HCT116 (cell line): ENCODE measurements at regions not wholly inside any gene's neighbourhood (a gene's known extent, or its start where the extent isn't known, plus 50 kb on each side); places are given as distances from the start of the nearest gene placed in this dataset.

ENCODE experiments used
- ATAC-seq: fragments of 200-7000 bp; cut with Tn5 transposase; 2 replicates; pipeline ENCODE4 v1.9.1; 2020; ENCODE audit warnings: mild to moderate bottlenecking, moderate library complexity
- BruUV-seq: library from RNA; stranded (reverse); fragments of 400-500 nt; replicated peaks from 2 replicates; lab custom pipeline; 2021; lab: Mats Ljungman, UMichigan
- CTCF ChIA-PET: fragments of 300-600 bp; sonication (Branson Sonifier 250); formaldehyde crosslinking; loops from one replicate; lab custom pipeline; 2021; ENCODE audit warnings: antibody characterized with exemption; lab: Charles Lee
- POLR2A ChIA-PET: fragments of 300-600, 350-600 bp; sonication (Branson Sonifier 250); formaldehyde crosslinking; loops from one replicate; lab custom pipeline; 2021; ENCODE audit warnings: antibody characterized with exemption; lab: Charles Lee
- RAD21 ChIA-PET, 2 experiments: fragments of 300-600 bp; sonication (Branson Sonifier 250); formaldehyde crosslinking; loops; one replicate each; lab custom pipeline; 2023; ENCODE audit warnings: low total read pairs in 2 of 2; ENCODE audit not compliant: uncharacterized antibody in 2 of 2, unreplicated experiment in 2 of 2, low non-redundant PET in 1 of 2; lab: Charles Lee
- DNase-seq: peaks from one replicate; pipeline ENCODE4 v3.0.0-alpha.2; 2010; ENCODE audit warnings: low read depth, low spot score
- H2AFZ ChIP-seq: fragments of 200-600 bp; shearing (Covaris generic), sonication (generic); 2 replicates; pipeline ENCODE4 v1.6.1; 2017; ENCODE audit warnings: low read depth, mixed run types, mixed read lengths, antibody characterized with exemption, low read length; ENCODE audit not compliant: poor library complexity, severe bottlenecking
- H3K27ac ChIP-seq: 2 replicates; pipeline ENCODE4 v1.5.1; 2012; ENCODE audit warnings: low read depth, low read length
- H3K27me3 ChIP-seq: fragments of 200-600 bp; sonication (generic); 2 replicates; pipeline ENCODE4 v1.6.1; 2016; ENCODE audit warnings: mixed run types, low read length, mixed read lengths; ENCODE audit not compliant: insufficient read depth
- H3K36me3 ChIP-seq, 2 experiments: fragments of 200-500 bp in 1 of 2; fragments of 200-600 bp in 1 of 2; sonication (Bioruptor generic) in 1 of 2; sonication (generic) in 1 of 2; 2 replicates each; pipeline versions ENCODE4 v1.5.1 to v1.6.1; 2014 to 2016; ENCODE audit warnings: low read length in 2 of 2, inconsistent platforms in 1 of 2, mixed read lengths in 1 of 2, mixed run types in 1 of 2; ENCODE audit not compliant: insufficient read depth in 2 of 2, control insufficient read depth in 1 of 2
- H3K4me1 ChIP-seq, 2 experiments: fragments of 200-600 bp in 1 of 2; sonication (generic) in 1 of 2; 2 replicates each; pipeline versions ENCODE4 v1.5.1 to v1.6.1; 2012 to 2017; ENCODE audit warnings: low read length in 2 of 2, inconsistent platforms in 1 of 2, mild to moderate bottlenecking in 1 of 2, mixed read lengths in 1 of 2, mixed run types in 1 of 2, moderate library complexity in 1 of 2; ENCODE audit not compliant: insufficient read depth in 2 of 2, control insufficient read depth in 1 of 2
- H3K4me2 ChIP-seq: fragments of 200-600 bp; sonication (generic); 2 replicates; pipeline ENCODE4 v1.6.1; 2017; ENCODE audit warnings: mixed run types, low read length, mixed read lengths
- H3K4me3 ChIP-seq, 2 experiments: fragments of 200-600 bp in 1 of 2; sonication (generic) in 1 of 2; replicated peaks in 1 of 2; 2 replicates each; pipeline ENCODE4 v1.5.1; 2011 to 2016; ENCODE audit warnings: low read length in 2 of 2, control low read depth in 1 of 2, low read depth in 1 of 2, mild to moderate bottlenecking in 1 of 2, mixed read lengths in 1 of 2, mixed run types in 1 of 2
- H3K79me2 ChIP-seq: fragments of 200-600 bp; sonication (generic); 2 replicates; pipeline ENCODE4 v1.6.1; 2017; ENCODE audit warnings: mild to moderate bottlenecking, mixed run types, low read length, moderate library complexity, mixed read lengths; ENCODE audit not compliant: insufficient read depth
- H3K9ac ChIP-seq: fragments of 200-600 bp; sonication (generic); 2 replicates; pipeline ENCODE4 v1.6.1; 2016; ENCODE audit warnings: low read length, mixed read lengths
- H3K9me2 ChIP-seq: fragments of 200-600 bp; sonication (generic), shearing (Covaris generic); 2 replicates; pipeline ENCODE4 v1.6.1; 2017; ENCODE audit warnings: mixed run types, mild to moderate bottlenecking, moderate library complexity; ENCODE audit not compliant: insufficient read depth
- H3K9me3 ChIP-seq, 2 experiments: fragments of 200-500 bp in 1 of 2; fragments of 200-600 bp in 1 of 2; sonication (Bioruptor generic) in 1 of 2; sonication (generic) in 1 of 2; 2 replicates each; pipeline ENCODE4 v1.6.1; 2014 to 2017; ENCODE audit warnings: low read length in 2 of 2, mixed read lengths in 2 of 2, inconsistent platforms in 1 of 2, low read depth in 1 of 2, mild to moderate bottlenecking in 1 of 2, mixed run types in 1 of 2, moderate library complexity in 1 of 2; ENCODE audit not compliant: control insufficient read depth in 1 of 2, insufficient read depth in 1 of 2
- H4K20me1 ChIP-seq: fragments of 200-600 bp; sonication (generic), shearing (Covaris generic); 2 replicates; pipeline ENCODE4 v1.6.1; 2017; ENCODE audit warnings: mixed run types, mild to moderate bottlenecking, moderate library complexity; ENCODE audit not compliant: insufficient read depth
- CEBPB ChIP-seq: IDR thresholded peaks from 2 replicates; pipeline ENCODE4 v1.6.1; 2012; ENCODE audit warnings: low read depth
- CTCF ChIP-seq, 3 experiments: fragments of 200-600 bp in 1 of 3; sonication (generic) in 1 of 3; IDR thresholded peaks in 2 of 3; conservative IDR thresholded peaks in 1 of 3; 2 replicates each; pipeline ENCODE4 v1.5.1; 2012 to 2017; ENCODE audit warnings: low read depth in 2 of 3, low read length in 2 of 3, antibody characterized with exemption in 1 of 3, borderline replicate concordance in 1 of 3, control low read depth in 1 of 3, mild to moderate bottlenecking in 1 of 3, mixed read lengths in 1 of 3, mixed run types in 1 of 3, moderate library complexity in 1 of 3; ENCODE audit not compliant: insufficient read depth in 1 of 3
- JUND ChIP-seq: IDR thresholded peaks from 2 replicates; pipeline ENCODE4 v1.6.1; 2012
- RAD21 ChIP-seq: IDR thresholded peaks from 2 replicates; pipeline ENCODE4 v1.6.1; 2012; ENCODE audit warnings: low read depth, mild to moderate bottlenecking
- REST ChIP-seq: IDR thresholded peaks from 2 replicates; pipeline ENCODE4 v1.6.1; 2012; ENCODE audit warnings: low read depth
- SIN3A ChIP-seq: IDR thresholded peaks from 2 replicates; pipeline ENCODE4 v1.6.1; 2012; ENCODE audit warnings: low read depth
- TCF7L2 ChIP-seq: IDR thresholded peaks from 2 replicates; pipeline ENCODE4 v1.7.0; 2011; ENCODE audit warnings: borderline replicate concordance, inconsistent platforms; ENCODE audit not compliant: insufficient read depth, insufficient read length; ENCODE audit errors: extremely low read depth
- intact Hi-C: fragments of 100-400 bp; cut with micrococcal nuclease; formaldehyde crosslinking; loops from 2 replicates; pipeline ENCODE4 v1.10.0; 2022

GRCh38 chr14:85762526-85762925, 232.6 kb downstream of the FLRT2 start:
- Histone ChIP-seq H3K9ac (no peak overlapping the region), H3K4me3 (no peak overlapping the region), H3K9me3 (peaks cover 9 to 31% of the 10 kb centered on the region in 2 experiments; a peak in 2 of 4 replicates), H3K4me1 (no peaks in the 10 kb centered on the region), H4K20me1 (no peaks in the 10 kb centered on the region), H2AFZ (no peak overlapping the region), H3K79me2 (no peaks in the 10 kb centered on the region), H3K27me3 (no peaks in the 10 kb centered on the region), H3K4me2 (no peak overlapping the region), H3K27ac (no peak overlapping the region), H3K9me2 (no peaks in the 10 kb centered on the region), H3K36me3 (no peaks in the 10 kb centered on the region)
- POLR2A ChIA-PET = no interaction called here
- RAD21 ChIA-PET = no interaction called here
- no peak for ATAC-seq
- intact Hi-C loops = no loop called here
- TF ChIP-seq TCF7L2 (no peak), RAD21 (no peak), CTCF (IDR thresholded peaks at IDR 0.05 in 2 of 3, conservative IDR thresholded peaks at IDR 0.05 in 1 of 3; ENCODE audit: borderline replicate concordance in 1 of 3, insufficient read depth in 1 of 3, low read depth in 2 of 3, low read length in 2 of 3) (no peak), REST (no peak), SIN3A (no peak), JUND (no peak), CEBPB (no peak)
- BruUV-seq = no TSS peak
- CTCF ChIA-PET = no interaction called here
- DNase-seq = no peak
